ENCODE measurements at regions not wholly inside any gene's neighbourhood (a gene's known extent, or its start where the extent isn't known, plus 50 kb on each side); places are given as distances from the start of the nearest gene placed in this dataset.

GRCh38 chr2:220504938-220505503 is 877.6 kb downstream of the SLC4A3 start:
- in situ Hi-C loops (cut with HindIII; ENCODE audit: low sequenced_read_pairs): no loop called here

GRCh38 chr2:220506466-220506865 is 879.0 kb downstream of the SLC4A3 start:
- in situ Hi-C loops (cut with HindIII; ENCODE audit: low sequenced_read_pairs): no loop called here

- in situ Hi-C loops (cut with HindIII; ENCODE audit: low sequenced_read_pairs): no loop called here
These were observed 881.8 kb downstream of the SLC4A3 start for GRCh38 chr2:220509096-220509757.

- in situ Hi-C loops (cut with HindIII; ENCODE audit: low sequenced_read_pairs): no loop called here
These were observed 882.5 kb downstream of the SLC4A3 start for GRCh38 chr2:220509966-220510365.

GRCh38 chr2:220510668-220511067 is 883.2 kb downstream of the SLC4A3 start:
- in situ Hi-C loops (cut with HindIII; ENCODE audit: low sequenced_read_pairs): no loop called here

- in situ Hi-C loops (cut with HindIII; ENCODE audit: low sequenced_read_pairs): no loop called here
These were observed 885.0 kb downstream of the SLC4A3 start for GRCh38 chr2:220512419-220512818.

- in situ Hi-C loops (cut with HindIII; ENCODE audit: low sequenced_read_pairs): no loop called here
These were observed 886.3 kb downstream of the SLC4A3 start for GRCh38 chr2:220513573-220514288.

- in situ Hi-C loops (cut with HindIII; ENCODE audit: low sequenced_read_pairs): no loop called here
These were observed 894.1 kb downstream of the SLC4A3 start for GRCh38 chr2:220521551-220521950.

- in situ Hi-C loops (cut with HindIII; ENCODE audit: low sequenced_read_pairs): no loop called here
These were observed 900.8 kb downstream of the SLC4A3 start for GRCh38 chr2:220528180-220528675.

- in situ Hi-C loops (cut with HindIII; ENCODE audit: low sequenced_read_pairs): no loop called here
These were observed 903.8 kb downstream of the SLC4A3 start for GRCh38 chr2:220531216-220531615.

- in situ Hi-C loops (cut with HindIII; ENCODE audit: low sequenced_read_pairs): no loop called here
These were observed 906.1 kb downstream of the SLC4A3 start for GRCh38 chr2:220533485-220533884.

- in situ Hi-C loops (cut with HindIII; ENCODE audit: low sequenced_read_pairs): no loop called here
These were observed 912.1 kb downstream of the SLC4A3 start for GRCh38 chr2:220539481-220539880.

- in situ Hi-C loops (cut with HindIII; ENCODE audit: low sequenced_read_pairs): no loop called here
These were observed 916.6 kb downstream of the SLC4A3 start for GRCh38 chr2:220544049-220544448.

GRCh38 chr2:220550995-220551700 is 923.7 kb downstream of the SLC4A3 start:
- in situ Hi-C loops (cut with HindIII; ENCODE audit: low sequenced_read_pairs): no loop called here

GRCh38 chr2:220552790-220553535 is 925.5 kb downstream of the SLC4A3 start:
- in situ Hi-C loops (cut with HindIII; ENCODE audit: low sequenced_read_pairs): no loop called here

GRCh38 chr2:220555961-220556630 is 928.7 kb downstream of the SLC4A3 start:
- in situ Hi-C loops (cut with HindIII; ENCODE audit: low sequenced_read_pairs): no loop called here

GRCh38 chr2:220556658-220557057 is 929.2 kb downstream of the SLC4A3 start:
- in situ Hi-C loops (cut with HindIII; ENCODE audit: low sequenced_read_pairs): no loop called here

- in situ Hi-C loops (cut with HindIII; ENCODE audit: low sequenced_read_pairs): no loop called here
These were observed 932.8 kb downstream of the SLC4A3 start for GRCh38 chr2:220560192-220560591.

- in situ Hi-C loops (cut with HindIII; ENCODE audit: low sequenced_read_pairs): no loop called here
These were observed 935.1 kb downstream of the SLC4A3 start for GRCh38 chr2:220562375-220563140.

Measured in DLD1 (cell line).